NCI-H345 treated with DMSO at 0.1 percent for 48 hours (cell line): ENCODE measurements at regions not wholly inside any gene's neighbourhood (a gene's known extent, or its start where the extent isn't known, plus 50 kb on each side); places are given as distances from the start of the nearest gene placed in this dataset.
"Not testable (repeated sequence)": the region's sequence is repeated elsewhere in the genome, so short reads cannot be mapped to it uniquely, and the experiment has no call there.

ENCODE experiments used
- DNase-seq: peaks from one replicate; lab custom pipeline; 2025; ENCODE audit not compliant: unreplicated experiment; lab: John Stamatoyannopoulos, UW

GRCh38 chr6:44037847-44038542 lies 89.3 kb downstream of the MRPL14 start:
- no peak for DNase-seq

- DNase-seq, result not testable (repeated sequence)
Observed at GRCh38 chr6:44037276-44037675, 90.0 kb downstream of the MRPL14 start.

GRCh38 chr6:44036699-44037101 lies 90.6 kb downstream of the MRPL14 start:
- no peak for DNase-seq

DNA sequence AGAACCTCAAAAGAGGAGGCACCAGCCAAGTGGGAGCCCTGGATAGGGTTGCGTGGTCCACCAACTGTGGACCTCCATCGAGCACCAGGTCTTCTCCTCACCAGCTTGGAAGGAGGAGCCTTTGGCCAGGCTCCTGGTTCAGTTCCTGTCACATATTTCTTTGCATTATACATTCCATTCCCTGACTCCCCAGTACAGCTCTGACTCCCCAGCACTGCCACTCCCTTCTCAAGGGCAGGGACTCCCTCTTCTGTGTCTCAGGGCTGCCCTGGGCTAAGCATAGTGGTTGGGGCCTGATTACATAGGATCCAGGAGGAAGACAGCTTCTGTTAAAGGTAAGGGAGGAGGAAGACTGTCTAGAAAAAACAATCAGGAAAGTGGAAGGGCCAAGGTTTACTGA lies 91.1 kb downstream of the MRPL14 start:
- DNase-seq, result no peak

DNA sequence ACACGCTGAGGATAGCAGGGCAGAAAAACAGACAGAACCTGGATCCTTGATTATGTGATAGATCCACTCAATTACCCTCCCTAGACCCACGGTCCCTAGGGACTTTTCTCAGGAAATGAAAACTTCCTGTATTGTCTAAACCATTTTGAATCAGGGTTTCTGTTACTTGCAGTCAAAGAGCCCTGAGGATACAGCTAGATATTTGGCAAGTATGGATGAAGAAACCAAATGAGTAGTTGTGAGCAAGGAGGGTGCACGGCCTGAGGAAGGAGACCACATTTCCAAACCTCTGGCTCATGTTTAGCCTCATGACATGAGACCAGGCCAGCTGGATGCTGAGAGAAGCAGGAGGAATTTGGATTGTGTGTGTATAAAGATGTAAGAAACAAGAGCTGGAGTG lies 91.6 kb downstream of the MRPL14 start:
- DNase-seq, result no peak

- no peak for DNase-seq
Observed at GRCh38 chr6:44034931-44035345, 92.3 kb downstream of the MRPL14 start.

GRCh38 chr6:44034391-44034861 lies 92.8 kb downstream of the MRPL14 start:
- DNase-seq, result no peak

DNA sequence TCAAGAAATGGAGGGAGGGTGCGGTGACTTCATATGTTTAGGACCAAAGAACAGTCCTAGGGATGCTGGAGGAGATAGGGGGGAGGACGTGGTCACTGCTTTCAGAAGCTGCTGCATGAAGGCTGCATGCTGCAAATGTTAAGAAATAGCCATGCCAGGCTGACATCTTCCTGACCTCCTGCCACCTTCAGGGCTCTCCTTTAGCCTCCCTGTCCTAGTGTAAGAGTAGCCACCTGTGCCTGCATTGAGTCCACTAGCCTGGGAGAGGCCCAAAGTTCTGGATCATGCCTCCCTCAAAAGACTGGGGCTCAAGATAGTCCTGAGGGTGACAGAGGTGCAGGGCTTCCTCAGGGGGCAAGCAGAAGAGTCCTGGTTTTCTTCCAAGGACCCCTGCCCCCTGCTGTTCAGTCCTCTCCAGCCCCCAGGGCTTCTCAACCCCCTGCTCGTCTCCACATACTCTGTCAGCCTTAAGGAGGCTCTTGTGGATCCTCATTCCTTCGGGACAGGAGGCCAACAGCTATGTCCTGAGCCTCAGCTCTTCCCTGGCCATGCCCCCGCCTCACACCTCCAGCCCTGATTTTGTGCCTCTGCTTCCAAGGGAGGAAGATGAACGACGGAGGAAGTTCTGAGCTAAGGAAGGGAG lies 96.3 kb downstream of the MRPL14 start:
- DNase-seq, result no peak

GRCh38 chr6:44029444-44030185 lies 97.6 kb downstream of the MRPL14 start:
- no peak for DNase-seq

DNA sequence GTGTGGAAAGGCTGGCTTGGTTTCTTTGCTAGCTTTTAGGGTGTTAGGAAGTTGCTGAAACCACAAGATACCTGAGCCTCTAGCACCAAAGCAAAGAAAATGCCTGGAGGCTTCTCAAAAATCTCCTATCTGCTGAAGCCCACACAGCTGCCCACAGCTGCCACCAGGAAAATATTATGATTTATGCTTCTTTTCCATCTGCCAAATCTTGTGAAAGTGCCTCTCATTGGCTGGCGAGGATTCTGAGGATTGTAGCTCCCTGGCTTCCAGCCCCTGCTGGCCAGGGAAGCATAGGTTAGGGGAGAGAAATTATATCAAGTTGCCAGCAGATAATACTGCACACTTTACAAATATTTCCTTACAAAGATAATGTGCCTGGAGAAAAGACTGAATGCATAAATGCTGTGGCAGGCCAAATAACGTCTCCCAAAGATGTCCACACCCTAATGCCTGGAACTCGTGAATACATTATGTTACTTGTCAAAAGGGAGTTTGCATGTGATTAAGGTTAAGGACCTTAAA lies 98.4 kb downstream of the MRPL14 start:
- no peak for DNase-seq

DNA sequence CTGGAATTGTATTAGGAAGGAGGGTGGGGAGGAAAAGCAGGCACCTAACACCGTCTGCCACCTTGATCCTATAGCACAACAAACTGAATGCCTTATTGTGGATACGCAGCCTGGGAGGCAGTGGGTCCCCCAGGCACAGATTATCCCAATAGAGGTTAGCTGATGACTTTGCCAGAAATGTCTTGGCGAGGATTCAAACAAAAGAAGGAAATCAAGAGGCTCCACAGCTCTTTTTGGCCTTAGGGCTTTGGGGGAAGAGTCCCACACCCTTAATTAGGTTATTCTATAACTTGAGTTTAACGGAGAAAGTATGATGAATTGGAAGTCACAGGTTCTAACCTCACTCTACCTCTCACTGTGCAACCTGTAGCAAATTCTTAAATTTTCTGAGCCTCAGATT lies 102.0 kb downstream of the MRPL14 start:
- no peak for DNase-seq

- no peak for DNase-seq
Observed at GRCh38 chr6:44024574-44025219, 102.6 kb downstream of the MRPL14 start.

DNA sequence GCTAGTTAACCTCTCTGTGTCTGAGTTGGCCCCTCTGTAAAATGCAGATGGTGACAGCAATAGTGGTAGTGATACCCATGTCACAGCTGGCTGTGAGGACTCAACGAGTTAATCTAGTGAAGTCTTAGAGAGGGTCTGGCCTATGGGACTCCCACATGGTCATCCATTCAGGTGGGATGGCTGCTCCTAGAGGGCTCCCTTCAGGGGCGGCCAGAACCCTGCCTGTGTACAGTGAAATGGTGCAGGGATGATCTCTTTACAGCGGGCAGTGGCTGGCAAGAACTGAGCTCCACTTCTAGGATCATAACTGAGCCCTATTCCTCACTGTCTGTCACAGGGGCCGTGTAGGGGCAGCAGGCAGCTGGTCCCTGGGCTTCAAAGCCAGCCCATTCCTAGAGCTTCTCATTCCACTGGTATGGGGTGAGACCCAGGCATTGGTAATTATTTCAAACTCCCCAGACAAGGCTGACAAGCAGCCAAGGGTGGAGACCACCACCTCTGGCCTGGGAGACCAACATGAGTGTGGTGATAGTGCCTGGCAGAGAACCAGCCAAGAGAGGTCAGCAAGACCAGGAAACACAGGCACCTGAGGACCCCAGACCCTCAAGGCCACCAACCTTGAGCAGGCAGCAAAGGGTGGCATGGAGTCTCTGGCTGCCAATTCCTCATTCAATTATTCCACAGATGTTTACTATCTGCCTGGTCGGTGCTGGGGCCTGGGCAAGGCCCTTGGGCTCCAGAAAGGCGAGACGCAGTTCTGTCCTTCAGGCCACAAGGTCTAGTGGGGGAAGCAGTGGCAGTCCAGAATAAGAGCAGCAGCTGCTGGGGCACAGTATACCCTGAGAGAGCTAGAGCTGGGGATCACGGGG lies 103.4 kb downstream of the MRPL14 start:
- no peak for DNase-seq

DNA sequence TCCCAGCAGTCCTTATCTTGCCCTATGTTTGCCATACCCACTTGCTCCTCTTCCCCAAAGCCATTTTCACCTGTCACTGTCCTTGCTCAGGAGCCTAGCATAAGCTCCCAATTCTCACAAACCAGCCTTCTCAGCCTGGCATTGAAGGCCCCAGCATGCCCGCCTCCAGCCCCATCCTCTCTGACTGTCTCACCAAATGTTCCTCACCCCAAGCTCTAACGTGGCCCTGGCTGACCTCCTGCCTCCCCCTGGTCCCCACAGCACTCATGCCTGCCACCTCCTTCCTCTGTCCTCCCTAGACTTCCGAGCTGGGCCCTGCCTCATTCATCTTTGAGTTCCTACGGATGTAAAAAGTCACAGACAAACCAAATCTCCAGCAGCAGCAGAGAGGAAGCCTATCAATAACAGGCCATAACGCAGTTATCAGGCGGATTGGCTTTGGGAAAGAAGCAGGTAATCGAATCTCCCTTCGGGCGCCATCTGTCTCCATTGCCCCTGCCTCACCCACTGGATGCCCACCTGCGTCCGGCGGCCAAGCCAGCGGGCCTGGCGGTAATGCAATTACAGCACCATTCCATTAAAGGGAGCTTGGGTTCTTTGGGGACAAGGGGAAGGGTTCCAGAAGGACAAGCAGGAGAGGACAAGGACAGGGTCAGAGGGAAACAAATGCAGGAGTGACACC lies 104.4 kb downstream of the MRPL14 start:
- no peak for DNase-seq

- DNase-seq, result no peak
Observed at GRCh38 chr6:44022296-44022661, 105.0 kb downstream of the MRPL14 start.

GRCh38 chr6:44021589-44022295 lies 105.5 kb downstream of the MRPL14 start:
- DNase-seq, result no peak

DNA sequence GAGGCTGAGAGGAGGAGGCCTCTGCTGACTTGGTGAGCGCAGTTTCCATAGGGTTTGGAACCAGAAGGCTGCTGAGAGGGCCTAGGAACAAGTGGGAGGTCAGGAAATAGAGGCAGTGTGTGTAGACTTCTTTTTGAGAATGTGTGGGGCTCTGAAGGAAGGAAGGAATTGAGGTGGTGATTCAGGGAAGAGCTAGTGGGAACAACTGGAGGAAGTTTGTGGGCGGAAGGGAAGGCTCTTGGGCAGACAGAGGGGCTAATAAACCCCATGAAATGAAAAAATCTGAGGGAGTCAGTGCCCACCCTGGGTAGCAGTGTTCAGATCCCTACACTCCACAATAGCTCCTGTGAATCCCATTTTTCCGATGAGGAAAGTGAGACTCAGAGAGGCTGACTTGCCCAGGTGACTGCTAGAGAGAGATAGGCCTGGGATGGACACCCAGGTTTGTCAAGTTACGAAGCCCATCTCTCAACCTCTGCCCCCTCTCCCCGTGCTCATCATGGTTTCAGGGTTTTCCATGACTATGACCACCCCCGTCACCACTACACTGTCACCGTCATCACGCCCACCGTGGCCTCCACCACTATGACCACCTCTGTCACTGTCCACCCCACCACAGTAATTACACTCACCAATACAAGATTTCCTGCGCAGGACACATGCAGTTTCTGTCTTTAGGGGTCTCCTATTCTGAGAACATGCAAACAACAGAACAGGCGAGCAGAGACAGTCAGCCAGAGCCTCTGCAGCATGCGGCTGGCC lies 106.4 kb downstream of the MRPL14 start:
- DNase-seq, result no peak

- DNase-seq, result no peak
Observed at GRCh38 chr6:44020148-44020547, 107.1 kb downstream of the MRPL14 start.
